SK-N-SH (cell line): ENCODE measurements at regions not wholly inside any gene's neighbourhood (a gene's known extent, or its start where the extent isn't known, plus 50 kb on each side); places are given as distances from the start of the nearest gene placed in this dataset.
"Not testable (repeated sequence)": the region's sequence is repeated elsewhere in the genome, so short reads cannot be mapped to it uniquely, and the experiment has no call there.

Experiments used
- CTCF ChIA-PET: fragments of 300-600, 350-600 bp; formaldehyde crosslinking; extraction: SDS; loops from one replicate; lab custom pipeline; 2021; lab: Yijun Ruan, JAX
- POLR2A ChIA-PET: fragments of 350-600 bp; sonication (Branson Sonifier 250); formaldehyde crosslinking; extraction: SDS; loops from one replicate; lab custom pipeline; 2020; ENCODE audit warnings: antibody characterized with exemption, inconsistent platforms; lab: Yijun Ruan, JAX
- DNase-seq: peaks from one replicate; pipeline ENCODE4 v3.0.0; 2012
- H2AFZ ChIP-seq: fragments of 200-600 bp; sonication (generic); 2 replicates; pipeline ENCODE4 v1.8.1; 2016; ENCODE audit warnings: antibody characterized with exemption, mild to moderate bottlenecking, low read depth
- H3F3A ChIP-seq: fragments of 200-600 bp; sonication (generic); replicated peaks from 2 replicates; pipeline ENCODE3; 2016; ENCODE audit warnings: antibody characterized with exemption, mild to moderate bottlenecking; ENCODE audit not compliant: insufficient read depth
- H3K27ac ChIP-seq, 2 experiments: fragments of 200-500 bp in 1 of 2; fragments of 200-600 bp in 1 of 2; sonication (Bioruptor generic) in 1 of 2; sonication (generic), shearing (Covaris generic) in 1 of 2; 2 replicates each; pipeline versions ENCODE4 v1.5.1 to v1.6.1; 2014 to 2016; ENCODE audit warnings: low read depth in 2 of 2, inconsistent platforms in 1 of 2, low read length in 1 of 2, mild to moderate bottlenecking in 1 of 2, mixed read lengths in 1 of 2
- H3K27me3 ChIP-seq: fragments of 200-600 bp; sonication (generic), shearing (Covaris generic); 2 replicates; pipeline ENCODE4 v1.6.1; 2016; ENCODE audit warnings: mixed run types; ENCODE audit not compliant: insufficient read depth
- H3K36me3 ChIP-seq, 2 experiments: fragments of 200-500 bp in 1 of 2; fragments of 200-600 bp in 1 of 2; sonication (Bioruptor generic) in 1 of 2; sonication (generic) in 1 of 2; replicated peaks in 1 of 2; 2 replicates each; pipeline versions ENCODE3 to v1.5.1; 2014 to 2016; ENCODE audit warnings: low read length in 1 of 2, mild to moderate bottlenecking in 1 of 2; ENCODE audit not compliant: insufficient read depth in 2 of 2, control insufficient read depth in 1 of 2
- H3K4me1 ChIP-seq, 2 experiments: fragments of 200-500 bp in 1 of 2; fragments of 200-600 bp in 1 of 2; sonication (Bioruptor generic) in 1 of 2; sonication (generic), shearing (Covaris generic) in 1 of 2; 2 replicates each; pipeline versions ENCODE4 v1.5.1 to v1.6.1; 2014 to 2016; ENCODE audit warnings: low read depth in 1 of 2, low read length in 1 of 2, mixed run types in 1 of 2; ENCODE audit not compliant: insufficient read depth in 2 of 2, control insufficient read depth in 1 of 2
- H3K4me2 ChIP-seq: fragments of 200-600 bp; sonication (generic), shearing (Covaris generic); 2 replicates; pipeline ENCODE4 v1.6.1; 2017; ENCODE audit warnings: mixed run types
- H3K4me3 ChIP-seq, 2 experiments: fragments of 200-500 bp in 1 of 2; fragments of 200-600 bp in 1 of 2; sonication (Bioruptor generic) in 1 of 2; sonication (generic), shearing (Covaris generic) in 1 of 2; 2 replicates each; pipeline versions ENCODE4 v1.5.1 to v1.8.1; 2014 to 2016; ENCODE audit warnings: low read depth in 2 of 2, inconsistent platforms in 1 of 2, low read length in 1 of 2, mild to moderate bottlenecking in 1 of 2, mixed read lengths in 1 of 2, moderate library complexity in 1 of 2
- H3K79me2 ChIP-seq: fragments of 200-600 bp; sonication (generic); 2 replicates; pipeline ENCODE4 v1.8.1; 2017; ENCODE audit warnings: mild to moderate bottlenecking; ENCODE audit not compliant: insufficient read depth
- H3K9ac ChIP-seq: fragments of 200-600 bp; sonication (generic); 2 replicates; pipeline ENCODE4 v1.6.1; 2017; ENCODE audit warnings: mixed run types
- H3K9me2 ChIP-seq: fragments of 200-600 bp; sonication (generic); 2 replicates; pipeline ENCODE4 v1.6.1; 2017; ENCODE audit warnings: mixed run types
- H3K9me3 ChIP-seq: fragments of 200-600 bp; sonication (generic); 2 replicates; pipeline ENCODE4 v1.6.1; 2017; ENCODE audit warnings: mixed run types, mild to moderate bottlenecking, moderate library complexity
- H4K20me1 ChIP-seq: fragments of 200-600 bp; sonication (generic); 2 replicates; pipeline ENCODE4 v1.6.1; 2017; ENCODE audit warnings: mild to moderate bottlenecking, mixed run types; ENCODE audit not compliant: insufficient read depth
- WGBS: methylation state at CpG from one replicate; pipeline ENCODE4 v1.1.6; 2017; ENCODE audit warnings: low lambda C conversion rate; 5-methylcytosine and 5-hydroxymethylcytosine counted together
- TF ChIP-seq, protein P1 (sequence below): fragments of 200-600 bp; sonication (generic); IDR thresholded peaks from 2 replicates; pipeline ENCODE4 v1.6.1; 2017; ENCODE audit warnings: antibody characterized with exemption, mild to moderate bottlenecking, moderate library complexity

DNA sequence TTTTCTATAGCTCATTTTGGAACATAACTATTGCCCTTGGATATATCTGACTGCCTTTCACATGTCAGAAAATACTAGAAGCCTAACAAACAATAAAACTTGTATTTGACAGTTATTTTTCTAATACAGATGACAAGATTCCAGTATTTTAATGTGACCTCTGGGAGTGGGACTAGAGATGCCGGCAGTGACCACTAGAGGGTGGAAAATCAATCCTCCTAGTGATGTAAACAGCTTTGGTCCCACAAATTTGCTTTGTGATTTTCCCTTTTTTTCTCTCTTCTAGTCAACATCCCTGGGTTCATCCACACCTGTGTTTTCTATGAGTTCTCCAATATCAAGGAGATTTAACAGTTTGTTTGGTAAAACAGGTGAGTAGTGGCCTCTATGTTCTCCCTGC is 615.1 kb downstream of the SPATA31A6 start:
- H4K20me1 ChIP-seq, H3K9me2 ChIP-seq, POLR2A ChIA-PET, H3K9me3 ChIP-seq, H3K9ac ChIP-seq, H3K4me2 ChIP-seq, H3K79me2 ChIP-seq: not testable (repeated sequence)
- TF ChIP-seq, protein P1, sequence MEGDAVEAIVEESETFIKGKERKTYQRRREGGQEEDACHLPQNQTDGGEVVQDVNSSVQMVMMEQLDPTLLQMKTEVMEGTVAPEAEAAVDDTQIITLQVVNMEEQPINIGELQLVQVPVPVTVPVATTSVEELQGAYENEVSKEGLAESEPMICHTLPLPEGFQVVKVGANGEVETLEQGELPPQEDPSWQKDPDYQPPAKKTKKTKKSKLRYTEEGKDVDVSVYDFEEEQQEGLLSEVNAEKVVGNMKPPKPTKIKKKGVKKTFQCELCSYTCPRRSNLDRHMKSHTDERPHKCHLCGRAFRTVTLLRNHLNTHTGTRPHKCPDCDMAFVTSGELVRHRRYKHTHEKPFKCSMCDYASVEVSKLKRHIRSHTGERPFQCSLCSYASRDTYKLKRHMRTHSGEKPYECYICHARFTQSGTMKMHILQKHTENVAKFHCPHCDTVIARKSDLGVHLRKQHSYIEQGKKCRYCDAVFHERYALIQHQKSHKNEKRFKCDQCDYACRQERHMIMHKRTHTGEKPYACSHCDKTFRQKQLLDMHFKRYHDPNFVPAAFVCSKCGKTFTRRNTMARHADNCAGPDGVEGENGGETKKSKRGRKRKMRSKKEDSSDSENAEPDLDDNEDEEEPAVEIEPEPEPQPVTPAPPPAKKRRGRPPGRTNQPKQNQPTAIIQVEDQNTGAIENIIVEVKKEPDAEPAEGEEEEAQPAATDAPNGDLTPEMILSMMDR, result peak; percentile 61
- TF ChIP-seq, all 33 proteins: peak for 1; not testable (repeated sequence) for 32
- H3K36me3 ChIP-seq, H3F3A ChIP-seq, H3K27me3 ChIP-seq, DNase-seq, H3K4me1 ChIP-seq, CTCF ChIA-PET, H3K4me3 ChIP-seq, H2AFZ ChIP-seq, H3K27ac ChIP-seq: not testable (repeated sequence)
- 0% methylated on average over 1 of the region's 1 CpG for WGBS

DNA sequence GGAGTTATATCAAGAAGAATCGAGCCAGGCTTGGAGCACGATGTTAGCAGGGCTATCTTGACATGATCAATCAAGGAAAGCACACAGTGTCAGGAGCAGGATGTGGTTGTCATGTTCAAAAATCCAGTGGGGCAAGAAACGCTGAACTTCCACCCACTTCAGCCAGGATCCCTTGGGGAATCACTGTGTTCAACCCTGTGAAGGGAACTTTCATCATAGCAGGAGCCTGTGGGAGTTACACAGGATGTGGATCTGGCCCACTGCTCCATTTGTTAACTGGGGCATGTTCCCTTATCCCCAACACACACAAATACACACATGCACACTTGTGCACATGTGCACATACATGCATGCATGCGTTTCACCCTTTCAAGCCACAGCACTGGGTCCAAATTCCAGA is 619.3 kb downstream of the SPATA31A6 start:
- H3F3A ChIP-seq, POLR2A ChIA-PET, H4K20me1 ChIP-seq, H3K9me3 ChIP-seq, H3K4me2 ChIP-seq, H3K4me3 ChIP-seq, H3K4me1 ChIP-seq, DNase-seq, H2AFZ ChIP-seq, H3K36me3 ChIP-seq, H3K9me2 ChIP-seq, H3K27ac ChIP-seq, H3K79me2 ChIP-seq, CTCF ChIA-PET, H3K9ac ChIP-seq: not testable (repeated sequence)
- WGBS, result 0% methylated on average over 4 of the region's 4 CpGs
- peaks cover 10% of the 10 kb centered on the region; the same call in 1 of the 2 replicates for H3K27me3 ChIP-seq

DNA sequence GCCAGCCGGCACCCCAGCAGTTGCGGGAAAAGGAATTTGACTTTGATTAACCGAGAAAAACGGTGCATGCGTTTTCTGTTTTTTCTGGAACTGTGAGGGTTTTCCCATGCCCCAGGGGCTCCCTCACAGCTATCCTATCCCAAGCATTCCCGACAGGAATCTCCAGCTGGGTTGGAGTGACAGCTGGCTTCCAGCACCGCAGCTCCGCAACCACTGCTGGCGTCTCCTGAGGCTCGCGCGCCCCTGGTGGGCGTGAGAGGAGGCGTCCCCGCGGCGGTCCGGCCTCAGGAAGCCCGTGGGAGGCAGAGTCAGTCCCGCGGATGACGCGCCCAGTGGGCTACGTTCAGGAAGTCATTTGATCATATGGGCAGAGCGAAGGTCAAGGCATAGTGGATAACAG is 623.2 kb downstream of the SPATA31A6 start:
- H3K9me3 ChIP-seq, H3K36me3 ChIP-seq, H3F3A ChIP-seq, H4K20me1 ChIP-seq, POLR2A ChIA-PET, H3K79me2 ChIP-seq, H3K4me3 ChIP-seq, H3K9me2 ChIP-seq, H2AFZ ChIP-seq, DNase-seq, CTCF ChIA-PET, H3K9ac ChIP-seq, H3K4me1 ChIP-seq, H3K27ac ChIP-seq: not testable (repeated sequence)
- Histone ChIP-seq H3K4me2 (peak overlapping the region; percentile 44; the same call in 1 of the 2 replicates), H3K27me3 (peaks cover 10% of the 10 kb centered on the region; the same call in 1 of the 2 replicates)
- 3% methylated on average over 13 of the region's 25 CpGs for WGBS
- TF ChIP-seq, protein P1, result peak; percentile 45

DNA sequence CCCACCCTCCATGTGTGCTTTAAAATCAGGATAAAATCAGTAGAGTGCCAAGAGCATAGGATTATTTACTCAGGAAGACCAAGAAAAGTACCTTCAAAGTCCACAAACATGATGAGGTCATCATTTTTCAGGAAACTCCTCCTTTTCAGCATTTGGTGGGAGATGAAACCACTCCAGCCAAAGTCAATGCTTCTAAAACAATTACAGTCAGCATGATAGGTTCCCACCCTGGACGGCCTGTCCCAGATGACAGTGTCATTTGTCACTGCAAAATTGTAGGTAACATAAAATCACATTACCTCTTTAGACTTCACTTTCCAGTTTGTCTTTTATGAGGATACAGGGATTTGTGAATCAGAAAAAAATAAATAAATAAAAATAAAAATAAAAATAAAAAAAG is 638.0 kb downstream of the SPATA31A6 start:
- H3K4me2 ChIP-seq, result not testable (repeated sequence)

More for the DNA sequence above, 638.0 kb downstream of the SPATA31A6 start:
- H3K27me3 ChIP-seq, DNase-seq, H3K4me1 ChIP-seq, POLR2A ChIA-PET, H4K20me1 ChIP-seq, H3K9me3 ChIP-seq, H3K4me3 ChIP-seq, CTCF ChIA-PET, H3K79me2 ChIP-seq, H2AFZ ChIP-seq, H3K36me3 ChIP-seq, H3K9me2 ChIP-seq, H3K9ac ChIP-seq, H3K27ac ChIP-seq, H3F3A ChIP-seq: not testable (repeated sequence)
- 0% methylated on average over 1 of the region's 1 CpG for WGBS
